ENCODE measurements at regions not wholly inside any gene's neighbourhood (a gene's known extent, or its start where the extent isn't known, plus 50 kb on each side); places are given as distances from the start of the nearest gene placed in this dataset.

- DNase-seq (ENCODE audit: low read depth, low spot score) = no peak
- Histone ChIP-seq H3K9me3 (ENCODE audit: control insufficient read depth, insufficient read depth, low read depth, low read length) (no peaks in the 10 kb centered on the region), H3K4me3 (ENCODE audit: low read depth in 2 of 2, low read length in 2 of 2) (no peak overlapping the region), H3K27ac (ENCODE audit: low read length) (no peak overlapping the region), H3K27me3 (ENCODE audit: control insufficient read depth, insufficient read depth, low read length) (no peaks in the 10 kb centered on the region; the same call in 1 of the 2 replicates), H3K4me1 (ENCODE audit: control insufficient read depth, insufficient read depth, low read length) (no peaks in the 10 kb centered on the region; the same call in 1 of the 2 replicates), H3K36me3 (ENCODE audit: control insufficient read depth, insufficient read depth, low read length) (no peaks in the 10 kb centered on the region)
- BruUV-seq (replicated peaks) = no TSS peak
- intact Hi-C loops (cut with micrococcal nuclease; ENCODE audit: unreplicated experiment) (no loop called here), in situ Hi-C loops (cut with HindIII; ENCODE audit: low pct_unique_long_range_greater_than_20kb, low sequenced_read_pairs) (no loop called here)
- POLR2A ChIA-PET = no interaction called here
- CTCF ChIA-PET = no interaction called here
- TF ChIP-seq, protein P1, sequence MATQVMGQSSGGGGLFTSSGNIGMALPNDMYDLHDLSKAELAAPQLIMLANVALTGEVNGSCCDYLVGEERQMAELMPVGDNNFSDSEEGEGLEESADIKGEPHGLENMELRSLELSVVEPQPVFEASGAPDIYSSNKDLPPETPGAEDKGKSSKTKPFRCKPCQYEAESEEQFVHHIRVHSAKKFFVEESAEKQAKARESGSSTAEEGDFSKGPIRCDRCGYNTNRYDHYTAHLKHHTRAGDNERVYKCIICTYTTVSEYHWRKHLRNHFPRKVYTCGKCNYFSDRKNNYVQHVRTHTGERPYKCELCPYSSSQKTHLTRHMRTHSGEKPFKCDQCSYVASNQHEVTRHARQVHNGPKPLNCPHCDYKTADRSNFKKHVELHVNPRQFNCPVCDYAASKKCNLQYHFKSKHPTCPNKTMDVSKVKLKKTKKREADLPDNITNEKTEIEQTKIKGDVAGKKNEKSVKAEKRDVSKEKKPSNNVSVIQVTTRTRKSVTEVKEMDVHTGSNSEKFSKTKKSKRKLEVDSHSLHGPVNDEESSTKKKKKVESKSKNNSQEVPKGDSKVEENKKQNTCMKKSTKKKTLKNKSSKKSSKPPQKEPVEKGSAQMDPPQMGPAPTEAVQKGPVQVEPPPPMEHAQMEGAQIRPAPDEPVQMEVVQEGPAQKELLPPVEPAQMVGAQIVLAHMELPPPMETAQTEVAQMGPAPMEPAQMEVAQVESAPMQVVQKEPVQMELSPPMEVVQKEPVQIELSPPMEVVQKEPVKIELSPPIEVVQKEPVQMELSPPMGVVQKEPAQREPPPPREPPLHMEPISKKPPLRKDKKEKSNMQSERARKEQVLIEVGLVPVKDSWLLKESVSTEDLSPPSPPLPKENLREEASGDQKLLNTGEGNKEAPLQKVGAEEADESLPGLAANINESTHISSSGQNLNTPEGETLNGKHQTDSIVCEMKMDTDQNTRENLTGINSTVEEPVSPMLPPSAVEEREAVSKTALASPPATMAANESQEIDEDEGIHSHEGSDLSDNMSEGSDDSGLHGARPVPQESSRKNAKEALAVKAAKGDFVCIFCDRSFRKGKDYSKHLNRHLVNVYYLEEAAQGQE (IDR thresholded peaks at IDR 0.05; ENCODE audit: insufficient read depth in 1 of 2, low read depth in 2 of 2, low read length in 1 of 2) = no peak
- no peak for TF ChIP-seq CTCF (IDR thresholded peaks at IDR 0.05)
- no peak for TF ChIP-seq POLR2AphosphoS5 (IDR thresholded peaks at IDR 0.05; ENCODE audit: low read depth, low read length)
- TF ChIP-seq TCF7L2 (IDR thresholded peaks at IDR 0.05; ENCODE audit: low read depth, low read length) = no peak
- no peak for TF ChIP-seq SIN3A (IDR thresholded peaks at IDR 0.05; ENCODE audit: borderline replicate concordance, insufficient read depth, low read depth, low read length)
- ATAC-seq = no peak
Measured at GRCh38 chr22:49104434-49104833, 723.2 kb downstream of the BRD1 start.

DNA sequence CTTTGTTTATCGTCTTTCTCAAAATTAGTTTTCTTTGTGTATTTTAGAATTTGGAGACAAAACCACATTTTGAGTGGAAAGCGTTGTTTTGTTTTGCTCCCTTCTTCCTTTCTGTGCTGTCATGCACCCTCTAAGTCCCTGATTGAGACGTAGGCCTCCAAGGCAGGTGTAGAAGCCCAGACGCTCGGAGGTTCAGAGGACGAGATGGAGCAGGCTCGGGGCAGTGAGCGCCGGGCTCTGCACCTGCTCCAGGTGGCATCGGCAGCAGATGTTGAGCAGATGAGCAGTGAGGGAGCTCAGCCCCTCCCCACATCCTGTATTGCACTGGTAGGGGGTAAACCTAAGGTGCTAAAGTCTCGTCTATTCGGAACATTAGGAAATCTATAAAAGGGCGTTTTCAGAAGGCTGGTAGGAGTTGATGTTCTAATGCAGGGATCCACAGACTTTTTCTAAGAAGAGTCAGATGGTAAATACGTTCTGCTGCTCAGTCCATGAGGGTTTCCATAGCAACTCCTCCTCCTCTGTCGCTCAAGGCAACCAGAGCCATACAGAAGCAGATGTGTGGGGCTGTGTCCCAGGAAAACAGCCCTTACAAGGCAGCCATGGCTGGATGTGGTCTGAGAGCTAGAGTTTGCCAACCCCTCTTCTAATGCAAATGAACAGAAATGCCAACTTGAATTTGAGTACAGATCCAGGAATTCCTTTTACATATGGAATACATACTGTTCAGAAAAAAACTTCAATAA is 724.2 kb downstream of the BRD1 start:
- TF ChIP-seq, protein P1 (IDR thresholded peaks at IDR 0.05; ENCODE audit: insufficient read depth in 1 of 2, low read depth in 2 of 2, low read length in 1 of 2) = no peak
- TF ChIP-seq SIN3A (IDR thresholded peaks at IDR 0.05; ENCODE audit: borderline replicate concordance, insufficient read depth, low read depth, low read length) = no peak
- TF ChIP-seq TCF7L2 (IDR thresholded peaks at IDR 0.05; ENCODE audit: low read depth, low read length) = no peak
- TF ChIP-seq POLR2AphosphoS5 (IDR thresholded peaks at IDR 0.05; ENCODE audit: low read depth, low read length) = no peak
- no peak for TF ChIP-seq CTCF (IDR thresholded peaks at IDR 0.05)
- CTCF ChIA-PET = no interaction called here
- in situ Hi-C loops (cut with HindIII; ENCODE audit: low pct_unique_long_range_greater_than_20kb, low sequenced_read_pairs) = no loop called here

More for the DNA sequence above, 724.2 kb downstream of the BRD1 start:
- POLR2A ChIA-PET = no interaction called here
- intact Hi-C loops (cut with micrococcal nuclease; ENCODE audit: unreplicated experiment) = no loop called here
- H3K27me3 ChIP-seq (ENCODE audit: control insufficient read depth, insufficient read depth, low read length) = no peaks in the 10 kb centered on the region; the same call in 1 of the 2 replicates
- DNase-seq (ENCODE audit: low read depth, low spot score) = no peak
- H3K4me3 ChIP-seq (ENCODE audit: low read depth in 2 of 2, low read length in 2 of 2) = no peak overlapping the region
- ATAC-seq = no peak
- BruUV-seq (replicated peaks) = no TSS peak
- H3K9me3 ChIP-seq (ENCODE audit: control insufficient read depth, insufficient read depth, low read depth, low read length) = no peaks in the 10 kb centered on the region
- H3K36me3 ChIP-seq (ENCODE audit: control insufficient read depth, insufficient read depth, low read length) = no peaks in the 10 kb centered on the region
- no peak overlapping the region for H3K27ac ChIP-seq (ENCODE audit: low read length)
- no peaks in the 10 kb centered on the region; the same call in 1 of the 2 replicates for H3K4me1 ChIP-seq (ENCODE audit: control insufficient read depth, insufficient read depth, low read length)

Data from Panc1 (cell line).